22Rv1 (cell line): ENCODE measurements at regions not wholly inside any gene's neighbourhood (a gene's known extent, or its start where the extent isn't known, plus 50 kb on each side); places are given as distances from the start of the nearest gene placed in this dataset.

Experiments
- ZFX ChIP-seq: fragments of 450-650 bp; IDR thresholded peaks from 2 replicates; pipeline ENCODE4 v1.6.1; 2017; ENCODE audit warnings: antibody characterized with exemption, borderline replicate concordance
- TF ChIP-seq, protein P1 (sequence below): fragments of 450-650 bp; IDR thresholded peaks from 2 replicates; pipeline ENCODE4 v1.5.1; 2017; ENCODE audit warnings: mild to moderate bottlenecking

DNA sequence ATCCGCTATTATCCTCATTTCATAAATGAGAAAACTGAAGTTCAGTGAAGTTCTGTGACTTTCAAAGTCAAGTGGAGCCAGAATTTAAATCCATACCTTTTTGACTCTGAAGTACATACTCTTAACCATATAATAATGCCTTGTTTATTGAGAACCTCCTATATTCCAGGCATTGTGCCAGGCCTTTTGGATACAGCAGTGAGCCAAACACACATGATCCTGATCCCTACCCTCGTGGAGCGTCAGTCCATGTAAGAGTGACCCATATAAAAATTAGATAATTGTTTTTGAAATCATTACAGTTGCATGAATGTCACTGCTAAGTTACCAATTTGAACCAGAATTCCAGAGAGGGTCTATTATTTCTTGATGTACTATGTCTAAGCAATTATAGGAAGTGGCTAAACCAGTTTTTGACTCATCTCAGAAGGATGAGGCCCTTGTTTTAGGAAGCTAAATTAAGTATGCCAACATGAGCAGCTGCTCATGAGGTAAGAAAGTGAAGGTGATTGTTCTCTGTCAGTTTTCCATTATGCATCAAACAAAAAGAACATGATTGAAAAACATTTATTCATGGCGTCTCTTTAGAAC, 289.5 kb downstream of the GLUD2 start:
- TF ChIP-seq, protein P1, sequence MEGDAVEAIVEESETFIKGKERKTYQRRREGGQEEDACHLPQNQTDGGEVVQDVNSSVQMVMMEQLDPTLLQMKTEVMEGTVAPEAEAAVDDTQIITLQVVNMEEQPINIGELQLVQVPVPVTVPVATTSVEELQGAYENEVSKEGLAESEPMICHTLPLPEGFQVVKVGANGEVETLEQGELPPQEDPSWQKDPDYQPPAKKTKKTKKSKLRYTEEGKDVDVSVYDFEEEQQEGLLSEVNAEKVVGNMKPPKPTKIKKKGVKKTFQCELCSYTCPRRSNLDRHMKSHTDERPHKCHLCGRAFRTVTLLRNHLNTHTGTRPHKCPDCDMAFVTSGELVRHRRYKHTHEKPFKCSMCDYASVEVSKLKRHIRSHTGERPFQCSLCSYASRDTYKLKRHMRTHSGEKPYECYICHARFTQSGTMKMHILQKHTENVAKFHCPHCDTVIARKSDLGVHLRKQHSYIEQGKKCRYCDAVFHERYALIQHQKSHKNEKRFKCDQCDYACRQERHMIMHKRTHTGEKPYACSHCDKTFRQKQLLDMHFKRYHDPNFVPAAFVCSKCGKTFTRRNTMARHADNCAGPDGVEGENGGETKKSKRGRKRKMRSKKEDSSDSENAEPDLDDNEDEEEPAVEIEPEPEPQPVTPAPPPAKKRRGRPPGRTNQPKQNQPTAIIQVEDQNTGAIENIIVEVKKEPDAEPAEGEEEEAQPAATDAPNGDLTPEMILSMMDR = no peak
- no peak for TF ChIP-seq ZFX
